Stimulated activated CD8-positive, alpha-beta memory T cell treated with anti-CD3 and anti-CD28 coated beads, Interleukin-7, amount 100 ng/mL, for 1 hour (primary cell): ENCODE measurements at regions not wholly inside any gene's neighbourhood (a gene's known extent, or its start where the extent isn't known, plus 50 kb on each side); places are given as distances from the start of the nearest gene placed in this dataset.
"Not testable (repeated sequence)": the region's sequence is repeated elsewhere in the genome, so short reads cannot be mapped to it uniquely, and the experiment has no call there.

Experiments
- DNase-seq, 2 donors: peaks; one replicate each; pipeline ENCODE4 v3.0.0-alpha.2; 2020; ENCODE audit warnings: low read depth in 2 of 2

DNA sequence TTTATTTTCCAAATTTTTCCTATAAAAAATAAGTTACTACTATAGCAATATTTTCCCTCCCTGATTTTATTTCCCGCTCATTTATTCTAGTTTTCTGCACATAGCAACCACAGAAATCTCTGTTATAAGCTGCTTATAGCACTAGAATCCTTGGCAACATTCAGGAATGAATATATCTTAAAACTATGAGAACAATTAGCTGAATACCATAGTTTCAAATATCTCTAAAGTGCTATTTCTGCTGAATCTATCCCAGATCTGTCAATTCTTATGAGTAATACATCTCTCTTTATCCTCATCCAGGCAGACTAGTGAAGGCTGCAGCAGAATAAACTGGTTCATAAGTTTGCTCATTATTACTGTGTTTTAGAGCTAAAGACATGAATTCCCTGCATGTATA, 622.9 kb upstream of the DIPK2B start:
- no peak for DNase-seq

DNA sequence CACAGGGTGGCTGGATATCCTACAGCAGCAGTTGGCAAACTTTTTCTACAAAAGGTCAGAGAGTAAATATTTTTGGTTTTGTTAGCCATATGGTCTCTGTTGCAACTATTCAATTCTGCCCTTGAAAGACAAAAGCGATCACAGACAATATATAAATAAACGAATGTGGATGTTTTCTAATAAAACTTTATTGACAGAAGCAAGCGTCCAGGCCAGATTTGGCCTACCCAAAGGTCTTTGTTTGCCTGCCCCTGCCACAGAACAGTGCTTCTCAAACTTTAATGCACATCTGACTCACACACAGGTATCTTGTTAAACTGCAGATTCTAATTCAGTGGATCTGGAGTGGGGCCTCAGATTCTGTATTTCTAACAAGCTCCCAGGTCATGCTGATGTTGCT, 621.4 kb upstream of the DIPK2B start:
- no peak for DNase-seq

- no peak for DNase-seq
These were observed 618.2 kb upstream of the DIPK2B start for GRCh38 chrX:45818913-45819312.

GRCh38 chrX:45815441-45815840, 614.8 kb upstream of the DIPK2B start:
- no peak for DNase-seq

- DNase-seq: no peak
These were observed 610.6 kb upstream of the DIPK2B start for GRCh38 chrX:45811326-45811725.

GRCh38 chrX:45807572-45808425, 607.1 kb upstream of the DIPK2B start:
- no peak for DNase-seq

DNA sequence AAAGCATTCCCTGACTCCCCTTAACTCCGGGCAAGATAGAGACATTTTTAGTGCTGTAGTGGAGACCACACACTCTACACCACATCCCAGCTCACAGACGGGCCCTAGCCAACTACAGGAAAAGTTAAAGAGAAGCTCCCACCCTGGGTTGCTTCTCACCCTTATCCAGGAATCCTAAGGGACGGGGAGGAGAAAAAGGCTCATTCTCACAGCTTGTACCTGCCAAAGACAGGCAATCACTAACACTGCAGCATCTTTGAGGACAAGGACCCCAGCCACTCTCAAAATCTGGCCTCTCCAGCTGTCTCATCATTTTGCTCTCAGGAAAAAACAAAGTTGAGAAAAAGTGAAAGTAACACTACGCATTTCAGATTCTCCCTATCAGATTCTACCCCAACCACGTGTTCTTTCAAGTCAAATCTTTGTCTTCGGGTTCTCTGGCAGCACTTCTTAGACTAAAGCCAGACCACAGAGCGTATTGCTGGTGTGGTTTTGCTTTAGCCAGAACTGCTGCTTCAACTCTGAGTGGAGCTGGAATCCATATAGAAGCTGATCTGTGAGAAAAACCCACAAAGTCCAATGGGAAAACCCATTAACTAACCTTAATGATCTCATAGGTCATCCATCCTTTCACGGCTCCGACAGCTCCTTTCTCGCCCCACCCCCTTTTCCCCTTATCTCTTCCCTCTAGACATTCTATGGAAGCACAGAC, 605.9 kb upstream of the DIPK2B start:
- DNase-seq: no peak

GRCh38 chrX:45804276-45804675, 603.6 kb upstream of the DIPK2B start:
- no peak for DNase-seq

- DNase-seq: no peak
These were observed 602.8 kb upstream of the DIPK2B start for GRCh38 chrX:45803383-45803921.

- no peak for DNase-seq
These were observed 600.9 kb upstream of the DIPK2B start for GRCh38 chrX:45801554-45801953.

GRCh38 chrX:45800746-45801453, 600.2 kb upstream of the DIPK2B start:
- DNase-seq: not testable (repeated sequence)

GRCh38 chrX:45799576-45799975, 598.9 kb upstream of the DIPK2B start:
- no peak for DNase-seq

DNA sequence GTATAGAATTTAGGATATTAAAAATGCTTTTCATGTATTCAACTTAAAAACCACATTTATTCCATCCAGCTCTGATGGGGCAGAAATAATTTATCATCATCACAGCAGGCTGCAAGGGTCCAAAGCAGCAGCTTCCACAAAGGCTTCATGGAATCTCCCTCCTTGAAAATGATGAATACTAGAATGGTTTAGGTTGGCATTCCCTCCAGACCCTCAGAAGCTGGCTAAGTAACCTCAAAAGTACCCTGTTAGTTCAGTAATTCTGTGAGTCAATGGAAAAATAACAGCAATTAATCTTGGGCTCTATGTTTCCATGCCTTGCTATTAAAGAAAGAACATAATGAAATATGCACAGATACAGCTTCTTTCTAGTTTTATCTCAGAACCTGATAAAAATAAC, 594.9 kb upstream of the DIPK2B start:
- no peak for DNase-seq

- no peak for DNase-seq
These were observed 594.3 kb upstream of the DIPK2B start for GRCh38 chrX:45794995-45795337.

- DNase-seq: no peak
These were observed 593.8 kb upstream of the DIPK2B start for GRCh38 chrX:45794323-45794994.

DNA sequence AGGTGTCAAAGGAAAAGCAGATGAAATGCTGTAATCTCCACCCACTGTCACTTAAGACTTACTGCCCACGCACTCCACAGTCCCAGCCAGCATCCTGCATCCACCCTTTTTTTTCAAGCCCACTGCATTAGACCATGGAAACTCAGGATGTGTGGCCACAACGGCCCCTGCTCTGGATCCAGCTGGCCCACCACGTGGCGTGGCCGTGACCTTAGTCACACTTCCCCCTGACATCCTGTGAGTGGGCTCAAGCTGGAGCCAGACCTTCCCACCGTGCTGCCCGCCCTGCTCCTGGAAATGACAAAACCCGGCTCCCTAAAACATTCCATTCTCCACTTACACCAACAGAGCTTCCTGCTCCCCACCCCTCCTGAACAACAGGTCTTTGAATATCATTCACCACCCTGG, 588.3 kb upstream of the DIPK2B start:
- DNase-seq: no peak

DNA sequence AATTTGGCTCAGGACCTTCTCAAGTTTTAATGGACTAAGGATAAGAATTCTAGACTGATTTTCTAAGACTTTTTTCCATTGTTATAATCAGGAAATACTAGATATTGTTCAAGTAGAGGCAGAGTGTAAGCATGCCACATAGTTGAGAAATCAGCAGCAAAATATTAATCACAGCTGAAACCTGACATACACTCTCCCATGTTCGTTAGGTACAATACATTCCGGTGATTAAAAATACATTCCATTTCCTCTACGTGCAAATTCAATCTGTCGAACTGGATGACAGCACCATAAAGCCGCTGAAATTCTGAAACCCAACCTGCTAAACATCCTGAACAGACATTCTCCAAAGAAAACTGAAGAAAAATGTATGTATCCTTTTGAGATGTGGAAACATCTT, 587.6 kb upstream of the DIPK2B start:
- no peak for DNase-seq

DNA sequence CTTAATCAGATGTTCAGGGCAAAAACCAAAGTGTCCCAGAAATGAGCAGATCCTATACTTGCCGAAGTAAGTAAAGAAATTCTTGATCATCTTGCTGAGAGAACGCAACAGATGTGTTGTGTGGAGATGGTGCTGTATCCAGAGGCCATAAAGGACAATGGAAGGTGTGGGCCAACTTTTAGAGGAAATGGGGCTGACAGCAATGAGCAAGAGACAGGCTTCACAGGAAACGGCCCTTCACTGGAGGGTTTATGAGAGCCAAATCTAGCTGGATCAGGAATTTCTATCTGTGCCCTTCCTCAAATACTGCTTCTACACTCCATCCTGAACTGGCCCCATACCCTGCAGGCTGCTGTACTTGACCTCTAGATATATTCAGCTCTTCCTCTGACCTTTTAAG, 583.9 kb upstream of the DIPK2B start:
- DNase-seq: no peak

GRCh38 chrX:45783002-45783401, 582.3 kb upstream of the DIPK2B start:
- no peak for DNase-seq

DNA sequence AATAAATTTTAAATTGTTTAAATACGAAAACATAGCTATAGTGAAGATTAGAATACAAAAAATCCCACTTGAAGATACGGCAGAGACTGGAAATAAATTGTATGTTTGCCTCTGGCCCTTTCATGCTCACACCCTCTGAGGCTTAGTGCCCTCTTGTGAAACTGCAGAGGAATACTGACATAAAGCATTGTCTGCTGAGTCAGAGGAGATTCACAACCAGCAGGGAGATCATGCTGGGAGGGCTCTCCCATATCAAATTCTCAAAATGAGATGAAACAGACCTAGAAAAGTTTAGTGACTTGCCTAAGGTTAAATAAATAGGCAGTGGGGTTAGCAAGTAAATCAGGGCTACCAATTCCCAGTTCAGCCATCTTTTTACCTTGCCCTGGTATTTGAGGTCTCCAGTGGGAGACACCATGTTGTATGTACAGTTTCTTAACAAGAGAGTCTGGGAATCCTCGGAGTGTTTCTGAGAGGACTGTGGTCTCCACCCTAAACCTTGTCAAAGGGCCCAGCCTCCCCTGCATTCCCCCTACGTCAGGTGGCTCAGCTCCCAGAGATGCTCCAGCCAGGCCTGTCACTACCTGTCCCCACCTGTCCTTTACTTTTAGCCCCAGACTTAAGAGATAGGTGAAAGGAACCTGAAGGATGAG, 581.4 kb upstream of the DIPK2B start:
- DNase-seq: no peak

GRCh38 chrX:45778616-45779015, 577.9 kb upstream of the DIPK2B start:
- no peak for DNase-seq
